GM18517 (cell line): ENCODE measurements at regions not wholly inside any gene's neighbourhood (a gene's known extent, or its start where the extent isn't known, plus 50 kb on each side); places are given as distances from the start of the nearest gene placed in this dataset.
"Not testable (repeated sequence)": the region's sequence is repeated elsewhere in the genome, so short reads cannot be mapped to it uniquely, and the experiment has no call there.

Source experiments
- ATAC-seq: cut with Tn5 transposase; IDR thresholded peaks from one replicate; pipeline ENCODE4 v1.9.1; 2021; ENCODE audit warnings: mild to moderate bottlenecking, moderate library complexity; ENCODE audit not compliant: unreplicated experiment

DNA sequence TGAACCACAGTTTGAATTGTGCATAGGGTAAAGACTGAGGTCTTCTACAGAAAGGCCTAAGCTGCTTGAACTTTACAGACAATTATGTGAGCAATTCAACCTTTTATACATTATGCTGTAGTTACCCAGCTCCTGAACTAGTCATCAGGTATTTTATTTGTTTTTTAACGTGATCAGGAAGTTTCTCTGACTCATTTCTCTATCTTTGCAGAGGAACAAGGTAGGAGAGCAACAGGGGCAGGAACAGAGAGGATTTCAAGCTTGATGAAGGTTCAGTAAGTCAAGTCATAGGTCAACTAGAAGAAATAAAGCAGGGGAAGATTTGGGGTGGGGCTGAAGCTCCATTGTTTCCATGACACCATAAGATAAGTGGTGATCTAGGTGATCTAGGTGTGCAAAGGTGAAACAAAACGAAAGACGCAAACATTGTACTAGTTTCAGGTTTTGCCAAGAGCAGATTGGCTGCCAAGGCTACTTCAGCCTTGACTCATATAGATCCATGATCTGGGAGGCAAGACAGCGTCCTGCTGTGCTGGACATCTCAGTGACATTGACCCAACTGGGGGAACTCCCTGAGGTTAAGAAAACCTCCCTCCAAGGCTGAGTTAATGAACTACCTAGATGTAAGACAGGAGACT, 198.1 kb downstream of the DAD1 start:
- ATAC-seq = no peak

DNA sequence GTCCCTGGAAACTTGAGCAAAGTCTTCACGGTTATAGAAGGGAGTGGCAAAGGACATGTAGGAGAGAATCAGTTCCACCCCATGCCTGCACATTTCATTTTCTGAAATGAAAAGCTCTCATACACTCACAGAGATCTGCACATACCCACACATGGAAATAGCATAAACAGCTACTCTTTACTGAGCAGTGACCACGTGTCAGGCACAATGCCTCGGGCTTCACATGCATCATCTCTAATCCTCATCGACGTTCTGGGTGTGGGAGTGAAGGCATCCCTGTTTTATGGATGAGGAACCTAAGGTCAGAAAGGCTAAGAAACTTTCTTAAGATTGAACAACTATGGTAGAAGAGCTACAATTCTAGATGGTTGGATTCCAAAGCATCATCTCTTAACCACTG, 198.8 kb downstream of the DAD1 start:
- ATAC-seq = no peak

DNA sequence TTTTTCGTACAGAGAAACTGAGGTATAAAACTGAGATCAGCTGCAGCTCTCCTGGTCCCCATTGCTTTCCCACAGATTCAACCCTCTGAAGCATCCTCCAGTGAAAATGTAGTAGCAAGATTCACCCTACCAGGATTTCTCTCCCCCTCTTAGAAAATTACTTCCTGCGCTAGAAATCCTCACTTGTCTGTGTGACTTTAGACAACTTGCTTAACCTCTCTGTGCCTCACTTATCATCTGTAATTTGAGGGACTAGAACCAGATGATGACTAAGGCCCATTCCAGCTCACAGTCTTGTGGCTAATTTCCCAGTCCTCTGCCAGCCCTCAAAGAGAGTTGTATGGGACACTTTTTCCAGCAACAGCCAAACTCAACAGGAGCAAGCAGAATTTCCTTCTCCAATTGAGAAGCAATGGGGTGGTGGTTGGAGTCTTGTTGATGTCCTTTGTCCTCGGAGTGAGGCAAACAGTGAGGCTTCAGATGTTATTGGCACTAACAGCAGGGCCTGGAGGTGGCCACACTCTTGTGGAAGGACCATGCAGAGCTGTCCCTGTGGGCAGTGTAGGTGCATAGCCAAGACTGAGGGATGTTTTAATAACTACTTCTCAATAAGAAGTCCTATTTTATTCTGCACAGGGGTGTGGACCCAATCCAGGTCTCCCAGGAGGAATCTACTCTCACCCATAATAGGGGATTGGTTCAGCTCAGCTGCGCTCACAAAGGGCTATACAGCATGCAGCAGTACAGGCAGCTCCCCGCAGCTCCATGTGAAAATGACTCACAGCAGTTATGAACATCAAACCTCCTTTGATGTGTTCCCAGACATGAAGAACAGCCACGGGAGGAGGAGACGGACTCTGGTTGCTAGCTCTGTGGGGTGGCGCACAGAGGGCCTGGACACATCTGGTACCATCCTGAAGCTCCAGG, 200.1 kb downstream of the DAD1 start:
- ATAC-seq = no peak

DNA sequence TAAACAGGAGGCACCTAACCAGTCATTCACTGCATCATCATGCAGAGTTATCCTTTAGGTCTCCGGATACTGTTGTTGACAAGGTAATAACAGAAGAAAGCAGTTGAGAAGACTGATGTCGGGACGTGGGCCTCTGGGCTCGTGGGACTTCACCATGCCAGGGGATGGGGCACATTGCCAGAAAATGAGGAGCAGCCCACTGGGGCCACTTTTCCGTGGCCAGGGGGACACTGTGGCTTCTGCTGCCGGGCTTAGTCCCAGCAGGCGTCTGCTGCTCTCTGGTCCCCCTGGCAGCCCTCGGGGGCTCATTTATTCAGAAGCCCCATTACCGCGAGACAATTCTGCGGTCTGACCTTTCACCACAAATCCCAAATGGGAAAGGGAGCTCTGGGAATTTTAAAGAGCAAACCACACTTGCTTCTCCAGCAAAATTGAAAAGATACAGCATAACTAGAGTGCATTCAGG, 201.2 kb downstream of the DAD1 start:
- ATAC-seq = no peak

GRCh38 chr14:22386924-22387775, 201.9 kb downstream of the DAD1 start:
- ATAC-seq = no peak

GRCh38 chr14:22384974-22385526, 204.0 kb downstream of the DAD1 start:
- ATAC-seq = no peak

GRCh38 chr14:22384167-22384549, 204.9 kb downstream of the DAD1 start:
- peak; percentile 1 for ATAC-seq

GRCh38 chr14:22383515-22384166, 205.4 kb downstream of the DAD1 start:
- peak; percentile 44 for ATAC-seq

DNA sequence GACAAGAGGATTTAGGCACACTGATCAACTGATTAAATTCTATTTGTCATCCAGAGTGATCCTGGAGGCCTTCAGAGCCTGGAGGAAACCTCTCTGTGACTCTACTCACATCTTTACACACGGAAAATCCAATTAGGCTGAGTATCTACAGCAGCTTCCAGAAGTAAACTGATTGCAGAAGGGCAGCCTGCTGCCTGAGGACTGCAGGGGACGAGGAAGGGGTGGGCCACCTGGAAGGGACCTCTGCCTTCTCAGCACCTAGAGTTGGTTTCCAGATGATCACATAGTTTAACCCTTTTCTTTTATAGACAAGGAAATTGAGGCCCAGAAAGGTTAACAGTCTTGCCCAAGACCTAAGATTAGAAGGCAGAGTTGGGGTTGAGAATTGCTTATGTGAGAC, 206.1 kb downstream of the DAD1 start:
- ATAC-seq = no peak

GRCh38 chr14:22382395-22382794, 206.6 kb downstream of the DAD1 start:
- no peak for ATAC-seq

DNA sequence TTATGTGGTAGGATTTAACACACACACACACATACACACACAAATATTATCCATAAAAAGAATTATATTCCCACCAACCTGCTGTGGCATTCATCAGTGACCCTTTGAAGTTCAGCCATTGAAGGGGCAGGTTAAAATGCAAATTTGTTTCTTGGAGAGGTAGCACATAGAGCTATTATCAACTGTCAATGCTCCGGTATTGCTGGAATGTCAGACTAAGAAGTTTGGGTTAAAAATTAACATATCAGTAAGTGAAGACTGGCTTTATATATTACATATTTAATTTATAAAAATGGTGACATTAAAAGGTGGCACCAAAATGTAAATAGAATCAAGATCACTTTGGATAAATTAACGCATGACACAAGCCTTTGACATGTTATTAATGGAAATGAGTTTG, 207.3 kb downstream of the DAD1 start:
- no peak for ATAC-seq

- ATAC-seq = no peak
These were observed 207.6 kb downstream of the DAD1 start for GRCh38 chr14:22381408-22381760.

DNA sequence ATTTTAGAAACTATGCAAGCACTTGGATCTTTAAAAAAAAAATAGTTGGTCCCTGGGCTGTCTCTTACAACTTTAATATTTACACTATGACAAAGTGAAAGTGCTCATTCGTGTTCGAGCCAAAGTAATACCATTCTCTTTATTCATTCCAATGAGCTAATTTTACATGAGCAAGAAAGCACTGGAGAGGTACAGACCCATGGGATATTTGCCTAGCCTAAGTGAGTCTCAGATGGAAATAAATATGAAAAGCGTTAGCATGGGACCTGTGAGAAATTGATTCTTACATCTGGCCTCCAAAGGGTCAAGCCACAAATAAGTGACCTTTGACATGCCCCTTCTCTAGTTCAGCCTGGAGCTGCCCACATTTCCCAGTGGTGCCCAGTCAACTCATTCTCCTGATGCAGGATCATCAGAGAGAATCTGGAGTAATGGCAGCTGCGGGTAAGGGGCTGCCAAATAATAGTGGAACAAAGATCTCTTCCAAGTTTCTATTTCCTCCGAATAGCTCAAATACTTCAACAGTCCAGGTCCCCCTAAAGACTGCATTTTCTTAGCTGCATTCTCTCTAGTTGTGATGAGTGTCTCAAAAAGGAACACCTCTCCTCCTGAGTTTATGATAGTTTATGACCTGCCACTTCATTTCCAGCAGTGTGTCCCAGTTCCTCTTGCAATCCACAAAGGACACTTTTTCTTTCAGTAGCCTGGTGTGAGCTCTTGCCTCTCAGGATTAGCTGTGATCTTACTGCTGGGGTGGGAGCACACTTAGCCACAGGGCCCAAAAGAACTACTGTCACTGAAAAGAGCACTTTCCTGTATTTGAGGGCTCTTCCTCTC, 208.2 kb downstream of the DAD1 start:
- no peak for ATAC-seq

GRCh38 chr14:22379727-22380126, 209.3 kb downstream of the DAD1 start:
- ATAC-seq = no peak

DNA sequence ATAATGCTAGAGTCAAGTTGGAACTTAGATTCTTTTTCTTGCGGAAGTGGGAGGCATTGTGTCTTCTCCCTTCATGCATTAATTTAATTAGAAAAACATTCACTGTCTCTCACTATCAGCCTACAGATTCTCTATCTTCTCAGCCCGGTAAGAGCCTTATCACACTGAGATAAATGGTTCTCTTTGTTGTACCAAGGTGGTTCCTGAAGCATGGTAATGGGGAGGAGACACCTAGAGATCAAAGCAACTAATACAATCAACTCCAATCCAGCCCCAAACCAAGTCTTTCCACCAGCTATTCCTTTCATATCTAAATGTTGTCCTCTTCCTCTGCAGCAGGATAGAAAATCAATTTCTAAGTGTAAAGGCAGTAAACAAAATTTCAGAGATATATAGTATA, 210.8 kb downstream of the DAD1 start:
- ATAC-seq = no peak

GRCh38 chr14:22375321-22375930, 213.6 kb downstream of the DAD1 start:
- no peak for ATAC-seq

GRCh38 chr14:22370084-22370847, 218.8 kb downstream of the DAD1 start:
- no peak for ATAC-seq

GRCh38 chr14:22358726-22359125, 230.3 kb downstream of the DAD1 start:
- no peak for ATAC-seq

DNA sequence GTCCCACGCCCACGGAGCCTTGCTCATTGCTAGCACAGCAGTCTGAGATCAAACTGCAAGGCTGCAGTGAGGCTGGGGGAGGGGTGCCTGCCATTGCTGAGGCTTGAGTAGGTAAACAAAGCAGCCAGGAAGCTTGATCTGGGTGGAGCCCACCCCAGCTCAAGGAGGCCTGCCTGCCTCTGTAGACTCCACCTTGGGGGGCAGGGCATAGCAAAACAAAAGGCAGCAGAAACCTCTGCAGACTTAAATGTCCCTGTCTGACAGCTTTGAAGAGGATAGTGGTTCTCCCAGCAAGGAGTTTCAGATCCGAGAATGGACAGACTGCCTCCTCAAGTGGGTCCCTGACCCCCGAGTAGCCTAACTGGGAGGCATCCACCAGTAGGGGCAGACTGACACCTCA, 239.7 kb downstream of the DAD1 start:
- ATAC-seq = not testable (repeated sequence)
